ENCODE measurements at regions not wholly inside any gene's neighbourhood (a gene's known extent, or its start where the extent isn't known, plus 50 kb on each side); places are given as distances from the start of the nearest gene placed in this dataset.

DNA sequence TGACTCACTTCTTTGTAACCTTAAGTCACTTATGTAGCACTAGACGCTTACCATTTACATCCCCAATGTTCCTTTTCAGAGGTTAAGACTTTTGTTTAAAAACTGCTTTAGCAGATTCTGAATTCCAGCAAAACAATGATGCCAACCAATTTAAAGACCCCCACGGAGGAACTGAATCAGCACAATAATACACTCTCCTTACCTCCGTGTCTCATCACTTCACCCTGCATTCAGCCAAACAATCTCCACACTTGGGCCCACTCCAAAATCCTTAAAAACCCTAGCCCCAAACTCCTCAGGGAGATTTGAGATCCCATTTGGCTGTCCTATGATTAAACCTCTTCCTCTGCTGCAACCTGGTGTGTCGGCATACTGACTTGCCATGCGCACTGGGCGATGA lies 153.9 kb downstream of the B3GNT2 start:
- TF ChIP-seq CTCF (conservative IDR thresholded peaks at IDR 0.05) (no peak), EZH2 (IDR thresholded peaks at IDR 0.05; ENCODE audit: low read depth) (no peak)

All from PC-9 (cell line).